ENCODE measurements at regions not wholly inside any gene's neighbourhood (a gene's known extent, or its start where the extent isn't known, plus 50 kb on each side); places are given as distances from the start of the nearest gene placed in this dataset.

DNA sequence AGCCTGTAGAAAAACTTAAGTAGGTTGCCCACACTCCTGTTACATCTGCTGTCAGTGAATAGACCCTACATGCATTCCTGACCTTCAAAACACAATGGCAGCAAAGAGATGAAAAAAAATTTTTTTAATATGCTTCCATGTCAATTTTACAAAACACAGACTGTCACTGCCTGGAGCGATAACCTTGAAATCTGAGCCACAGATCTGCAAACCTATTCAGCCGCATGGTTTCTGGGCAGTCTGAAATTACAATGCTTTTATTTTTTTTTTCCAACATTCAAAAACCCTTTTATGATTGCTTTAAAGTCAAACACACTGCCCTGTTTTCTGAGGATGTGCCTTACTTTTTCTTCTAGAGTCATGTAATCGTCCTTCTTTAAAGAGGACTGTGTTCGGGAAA lies 264.9 kb upstream of the PUDP start:
- WGBS, 2 donors: 60% methylated on average over 3 to 4 of the region's 4 CpGs
- TF ChIP-seq CTCF (IDR thresholded peaks at IDR 0.05): no peak
- TF ChIP-seq POLR2A (IDR thresholded peaks at IDR 0.05): no peak
- DNase-seq (ENCODE audit: low spot score in 2 of 2): no peak
- intact Hi-C loops (cut with DNase I; ENCODE audit: low total_unique reads): no loop called here
- H3K4me3 ChIP-seq (ENCODE audit: low read depth, poor library complexity, severe bottlenecking): no peak overlapping the region

GRCh38 chrX:7409866-7410265 lies 261.9 kb upstream of the PUDP start:
- H3K4me3 ChIP-seq (ENCODE audit: low read depth, poor library complexity, severe bottlenecking): no peak overlapping the region
- no peak for DNase-seq (ENCODE audit: low spot score in 2 of 2)
- TF ChIP-seq POLR2A (IDR thresholded peaks at IDR 0.05) (no peak), CTCF (IDR thresholded peaks at IDR 0.05) (no peak)
- 84 to 90% methylated on average over 5 of the region's 5 CpGs for WGBS, 2 donors
- intact Hi-C loops (cut with DNase I; ENCODE audit: low total_unique reads): no loop called here

- whole genome bisulfite sequencing, 2 donors: 91 to 100% methylated on average over 2 of the region's 2 CpGs
- no peak for DNase-seq (ENCODE audit: low spot score in 2 of 2)
- TF ChIP-seq CTCF (IDR thresholded peaks at IDR 0.05): no peak
- TF ChIP-seq POLR2A (IDR thresholded peaks at IDR 0.05): no peak
- intact Hi-C loops (cut with DNase I; ENCODE audit: low total_unique reads): no loop called here
- H3K4me3 ChIP-seq (ENCODE audit: low read depth, poor library complexity, severe bottlenecking): no peak overlapping the region
Observed at GRCh38 chrX:7399373-7399772, 251.4 kb upstream of the PUDP start.

- intact Hi-C loops (cut with DNase I; ENCODE audit: low total_unique reads): no loop called here
- no peak for DNase-seq (ENCODE audit: low spot score in 2 of 2)
- H3K4me3 ChIP-seq (ENCODE audit: low read depth, poor library complexity, severe bottlenecking): no peak overlapping the region
- no peak for TF ChIP-seq CTCF (IDR thresholded peaks at IDR 0.05)
- no peak for TF ChIP-seq POLR2A (IDR thresholded peaks at IDR 0.05)
- 53 to 66% methylated on average over 2 of the region's 2 CpGs for WGBS, 2 donors
Observed at GRCh38 chrX:7390441-7390840, 242.5 kb upstream of the PUDP start.

DNA sequence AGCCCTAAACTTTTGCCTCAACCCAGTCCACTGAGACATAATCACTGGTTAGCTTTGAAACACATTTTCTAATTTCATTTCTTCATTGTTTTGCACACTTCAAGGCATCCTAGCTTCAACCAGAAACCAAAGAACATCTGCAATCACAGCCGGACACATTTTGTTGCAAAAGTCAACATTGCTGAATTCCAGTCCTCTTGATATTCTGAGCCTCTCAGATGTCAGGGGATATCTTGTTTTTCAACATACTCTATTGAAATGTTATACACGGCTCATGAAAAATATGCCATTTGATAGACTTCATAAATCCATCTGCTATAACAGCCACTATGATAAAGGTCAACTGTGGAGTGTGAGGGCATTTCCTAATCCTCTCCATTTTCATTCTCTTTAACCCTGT lies 241.6 kb upstream of the PUDP start:
- TF ChIP-seq CTCF (IDR thresholded peaks at IDR 0.05): no peak
- TF ChIP-seq POLR2A (IDR thresholded peaks at IDR 0.05): no peak
- WGBS, 2 donors: 61% methylated on average over 2 of the region's 2 CpGs
- no peak overlapping the region for H3K4me3 ChIP-seq (ENCODE audit: low read depth, poor library complexity, severe bottlenecking)
- intact Hi-C loops (cut with DNase I; ENCODE audit: low total_unique reads): no loop called here
- no peak for DNase-seq (ENCODE audit: low spot score in 2 of 2)

DNA sequence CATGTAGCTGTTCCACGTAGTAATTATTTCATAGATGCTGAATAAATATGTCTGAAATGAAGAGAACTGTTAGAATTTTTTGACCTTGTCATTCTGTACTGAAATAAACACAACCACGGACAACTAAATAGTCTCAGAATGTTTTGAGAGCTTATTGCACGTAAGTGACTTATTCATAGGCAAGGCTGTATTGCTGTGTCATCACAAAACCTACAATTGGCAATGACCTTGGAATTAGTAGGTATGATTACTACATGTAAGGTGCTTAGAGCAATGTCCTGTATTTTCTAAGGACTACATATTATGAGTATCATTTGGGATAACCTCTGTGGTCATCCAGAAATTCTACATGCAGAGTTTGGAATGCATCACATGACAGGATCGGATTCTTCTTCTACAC lies 237.2 kb upstream of the PUDP start:
- no peak overlapping the region for H3K4me3 ChIP-seq (ENCODE audit: low read depth, poor library complexity, severe bottlenecking)
- 80 to 87% methylated on average over 4 of the region's 4 CpGs for WGBS, 2 donors
- TF ChIP-seq CTCF (IDR thresholded peaks at IDR 0.05) (no peak), POLR2A (IDR thresholded peaks at IDR 0.05) (no peak)
- intact Hi-C loops (cut with DNase I; ENCODE audit: low total_unique reads): no loop called here
- no peak for DNase-seq (ENCODE audit: low spot score in 2 of 2)
